ENCODE measurements at regions not wholly inside any gene's neighbourhood (a gene's known extent, or its start where the extent isn't known, plus 50 kb on each side); places are given as distances from the start of the nearest gene placed in this dataset.
A peak's percentile ranks its signal among the peaks of the same experiment; 100 is the strongest.

DNA sequence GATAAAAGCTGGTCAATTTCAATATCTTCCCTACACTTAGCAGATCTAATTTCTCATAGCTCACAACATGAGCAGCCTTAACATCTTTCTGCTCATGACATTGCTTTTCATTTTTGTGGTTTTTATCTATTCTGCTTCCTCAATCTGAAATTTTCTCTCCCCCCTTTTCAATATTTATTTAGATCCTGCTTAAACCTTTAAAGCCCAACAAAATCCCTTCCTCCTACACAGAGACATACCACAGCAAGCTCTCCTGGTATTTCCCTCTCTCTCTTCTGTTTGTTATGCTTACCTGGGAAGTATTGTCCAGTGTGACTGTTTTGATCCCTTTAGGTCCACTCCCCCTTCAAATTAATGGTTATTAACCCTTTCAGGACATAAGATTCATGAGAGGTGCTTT is 582.5 kb downstream of the RFPL4B start:
- TF ChIP-seq, protein P1, sequence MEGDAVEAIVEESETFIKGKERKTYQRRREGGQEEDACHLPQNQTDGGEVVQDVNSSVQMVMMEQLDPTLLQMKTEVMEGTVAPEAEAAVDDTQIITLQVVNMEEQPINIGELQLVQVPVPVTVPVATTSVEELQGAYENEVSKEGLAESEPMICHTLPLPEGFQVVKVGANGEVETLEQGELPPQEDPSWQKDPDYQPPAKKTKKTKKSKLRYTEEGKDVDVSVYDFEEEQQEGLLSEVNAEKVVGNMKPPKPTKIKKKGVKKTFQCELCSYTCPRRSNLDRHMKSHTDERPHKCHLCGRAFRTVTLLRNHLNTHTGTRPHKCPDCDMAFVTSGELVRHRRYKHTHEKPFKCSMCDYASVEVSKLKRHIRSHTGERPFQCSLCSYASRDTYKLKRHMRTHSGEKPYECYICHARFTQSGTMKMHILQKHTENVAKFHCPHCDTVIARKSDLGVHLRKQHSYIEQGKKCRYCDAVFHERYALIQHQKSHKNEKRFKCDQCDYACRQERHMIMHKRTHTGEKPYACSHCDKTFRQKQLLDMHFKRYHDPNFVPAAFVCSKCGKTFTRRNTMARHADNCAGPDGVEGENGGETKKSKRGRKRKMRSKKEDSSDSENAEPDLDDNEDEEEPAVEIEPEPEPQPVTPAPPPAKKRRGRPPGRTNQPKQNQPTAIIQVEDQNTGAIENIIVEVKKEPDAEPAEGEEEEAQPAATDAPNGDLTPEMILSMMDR (IDR thresholded peaks at IDR 0.05; ENCODE audit: low read length, missing control alignments): no peak
- DNase-seq (ENCODE audit: low read depth): no peak
- no peak overlapping the region for H3K4me3 ChIP-seq (replicated peaks; ENCODE audit: low read depth, low read length)

DNA sequence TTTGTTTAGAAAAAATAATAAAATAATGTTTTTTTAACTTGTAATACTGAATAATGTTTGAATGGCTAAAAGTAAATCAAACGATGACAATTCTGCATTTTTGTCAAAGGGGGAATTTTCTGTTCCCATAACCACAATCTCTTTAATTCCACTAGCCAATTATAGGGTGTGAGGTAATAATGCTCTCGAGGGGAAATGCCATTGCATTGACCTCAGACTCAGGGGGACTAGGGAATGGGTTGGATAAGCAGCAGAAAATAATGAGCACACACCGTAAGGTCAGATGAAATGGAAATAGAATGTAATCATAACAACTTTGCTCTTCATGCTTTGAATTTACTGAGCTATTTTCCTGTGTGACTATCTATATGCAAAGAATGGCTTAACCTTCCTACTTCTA is 584.7 kb downstream of the RFPL4B start:
- H3K4me3 ChIP-seq (replicated peaks; ENCODE audit: low read depth, low read length): no peak overlapping the region
- TF ChIP-seq, protein P1 (IDR thresholded peaks at IDR 0.05; ENCODE audit: low read length, missing control alignments): no peak

DNA sequence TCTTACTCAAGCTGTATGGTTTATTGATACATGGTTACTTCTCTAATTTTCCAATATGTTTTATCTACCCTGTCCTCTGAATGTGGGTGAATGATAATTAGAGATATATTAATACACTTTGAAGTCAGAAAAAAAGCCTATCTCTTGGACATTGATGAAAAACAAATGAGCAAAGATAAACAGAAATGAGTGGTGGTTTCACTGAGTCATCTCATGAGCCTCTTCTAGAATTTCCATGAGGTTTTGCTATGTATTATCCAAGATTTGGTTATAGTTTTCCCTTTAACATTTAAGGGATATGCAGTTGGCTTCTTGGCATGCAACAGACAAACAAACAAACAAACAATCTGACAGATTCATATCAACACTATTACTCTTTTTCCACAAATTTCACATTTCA is 586.8 kb downstream of the RFPL4B start:
- H3K4me3 ChIP-seq (replicated peaks; ENCODE audit: low read depth, low read length): no peak overlapping the region
- TF ChIP-seq, protein P1 (IDR thresholded peaks at IDR 0.05; ENCODE audit: low read length, missing control alignments): no peak
- DNase-seq (ENCODE audit: low read depth): no peak

More for the DNA sequence above, 584.7 kb downstream of the RFPL4B start:
- DNase-seq (ENCODE audit: low read depth): peak; percentile 74

DNA sequence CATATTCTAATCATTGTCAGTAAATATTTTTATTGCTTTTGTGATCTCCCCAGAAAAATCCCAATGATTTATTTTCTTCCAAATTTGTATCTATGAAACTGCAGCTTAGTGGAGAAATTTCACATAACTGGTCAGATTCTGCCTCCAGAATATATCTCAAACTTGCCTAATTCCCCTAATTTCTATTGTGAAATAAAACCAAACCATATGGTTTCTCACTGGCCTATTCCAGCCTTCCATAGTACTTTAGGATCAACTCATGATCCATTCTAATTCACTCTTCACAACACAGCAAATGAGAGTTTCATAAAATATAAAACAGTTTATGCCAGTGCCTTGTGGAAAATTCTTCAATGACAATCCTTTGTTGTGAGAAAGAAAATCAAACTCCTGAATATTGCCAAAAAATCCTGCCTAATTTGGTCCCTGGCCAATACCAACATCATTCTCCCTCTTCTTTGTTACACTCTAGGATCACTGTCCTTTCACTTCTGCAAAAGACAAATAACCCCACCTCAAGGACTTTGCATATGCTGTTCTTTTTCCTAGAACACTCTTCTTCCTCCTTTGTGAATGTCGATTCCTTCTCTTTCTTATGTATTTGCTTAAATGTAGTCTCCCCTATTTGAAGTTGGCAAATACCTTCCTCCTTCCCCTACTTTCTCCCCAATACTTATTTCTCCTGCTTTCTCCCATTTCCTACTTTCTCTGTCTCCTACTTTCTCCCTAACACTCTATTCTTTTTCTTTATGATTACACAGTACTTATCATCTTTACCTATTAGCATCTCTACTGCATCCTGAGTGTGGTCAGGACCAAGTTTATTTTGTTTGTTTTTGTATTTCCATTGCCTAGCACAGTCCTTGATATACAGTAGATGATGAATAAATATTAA is 587.5 kb downstream of the RFPL4B start:
- TF ChIP-seq, protein P1 (IDR thresholded peaks at IDR 0.05; ENCODE audit: low read length, missing control alignments): no peak
- no peak overlapping the region for H3K4me3 ChIP-seq (replicated peaks; ENCODE audit: low read depth, low read length)
- DNase-seq (ENCODE audit: low read depth): no peak

DNA sequence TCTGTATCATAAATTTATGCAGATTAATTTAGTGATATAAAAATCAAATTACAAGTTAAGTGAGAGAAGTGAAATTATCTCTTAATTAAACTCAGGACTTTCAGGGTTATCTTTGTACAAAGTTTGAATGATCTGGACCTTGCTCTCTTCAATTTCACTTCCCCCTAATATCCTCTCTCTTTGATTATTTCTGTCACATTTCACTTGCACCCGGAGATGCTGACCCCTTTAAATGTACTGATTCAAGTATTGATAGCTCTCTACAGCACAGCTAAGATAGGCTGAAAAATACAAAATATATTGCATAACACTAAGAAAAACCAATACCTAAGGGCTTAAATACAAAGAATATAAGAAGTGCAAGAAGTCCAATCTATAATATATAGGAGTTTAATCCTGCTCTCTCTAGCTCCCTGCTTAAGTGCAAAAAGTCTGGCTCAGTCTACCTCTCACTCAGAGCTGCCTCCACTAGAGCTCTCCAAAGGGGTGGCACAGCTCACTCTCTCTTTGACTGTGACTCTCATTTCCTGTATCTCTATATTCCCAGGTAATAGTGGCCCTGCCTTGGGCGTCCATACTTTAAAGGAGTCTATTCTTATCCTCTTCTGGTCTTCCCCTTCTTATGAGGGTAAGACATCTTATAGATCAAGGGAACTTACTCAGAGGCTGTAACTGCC is 588.4 kb downstream of the RFPL4B start:
- DNase-seq (ENCODE audit: low read depth): no peak
- H3K4me3 ChIP-seq (replicated peaks; ENCODE audit: low read depth, low read length): no peak overlapping the region
- TF ChIP-seq, protein P1 (IDR thresholded peaks at IDR 0.05; ENCODE audit: low read length, missing control alignments): no peak

DNA sequence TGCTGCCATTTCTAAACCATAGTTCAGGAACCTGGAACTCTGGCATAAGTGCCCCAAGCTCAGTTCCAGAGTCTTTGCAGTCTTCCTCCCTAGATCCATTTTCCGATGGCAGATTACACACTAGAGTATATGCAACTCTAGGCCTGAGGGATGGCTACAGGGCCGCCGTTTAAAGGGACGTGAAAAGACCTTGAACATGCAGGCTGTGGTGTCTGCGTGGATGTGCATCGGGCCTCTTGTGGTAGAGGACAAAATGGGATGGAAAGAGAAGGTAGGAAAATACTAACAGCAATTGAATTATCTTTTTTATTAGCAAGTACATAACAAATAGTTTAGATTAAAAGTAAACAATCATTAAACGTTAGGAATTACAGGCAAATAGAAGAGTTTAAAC is 588.9 kb downstream of the RFPL4B start:
- TF ChIP-seq, protein P1 (IDR thresholded peaks at IDR 0.05; ENCODE audit: low read length, missing control alignments): no peak
- DNase-seq (ENCODE audit: low read depth): no peak
- no peak overlapping the region for H3K4me3 ChIP-seq (replicated peaks; ENCODE audit: low read depth, low read length)
